SHP77 treated with DMSO at 0.1 percent for 48 hours (cell line): ENCODE measurements at regions not wholly inside any gene's neighbourhood (a gene's known extent, or its start where the extent isn't known, plus 50 kb on each side); places are given as distances from the start of the nearest gene placed in this dataset.

Source experiments
- DNase-seq: peaks from one replicate; lab custom pipeline; 2025; lab: John Stamatoyannopoulos, UW

- DNase-seq, result no peak
Measured at GRCh38 chr7:125664625-125665024, 735.0 kb upstream of the POT1 start.

- no peak for DNase-seq
Measured at GRCh38 chr7:125663961-125664360, 734.3 kb upstream of the POT1 start.

GRCh38 chr7:125661677-125662076 lies 732.1 kb upstream of the POT1 start:
- DNase-seq, result no peak

- DNase-seq, result no peak
Measured at GRCh38 chr7:125661006-125661405, 731.4 kb upstream of the POT1 start.

- no peak for DNase-seq
Measured at GRCh38 chr7:125654076-125654475, 724.5 kb upstream of the POT1 start.

GRCh38 chr7:125651823-125652528 lies 722.4 kb upstream of the POT1 start:
- no peak for DNase-seq

GRCh38 chr7:125648543-125648942 lies 718.9 kb upstream of the POT1 start:
- DNase-seq, result no peak

- DNase-seq, result no peak
Measured at GRCh38 chr7:125645770-125646169, 716.1 kb upstream of the POT1 start.

GRCh38 chr7:125644109-125644508 lies 714.5 kb upstream of the POT1 start:
- DNase-seq, result peak; percentile 10

- no peak for DNase-seq
Measured at GRCh38 chr7:125643302-125643701, 713.7 kb upstream of the POT1 start.

GRCh38 chr7:125641884-125642283 lies 712.3 kb upstream of the POT1 start:
- no peak for DNase-seq

GRCh38 chr7:125636320-125636962 lies 706.8 kb upstream of the POT1 start:
- no peak for DNase-seq

GRCh38 chr7:125618516-125618915 lies 688.9 kb upstream of the POT1 start:
- DNase-seq, result no peak

GRCh38 chr7:125611582-125611981 lies 682.0 kb upstream of the POT1 start:
- no peak for DNase-seq

GRCh38 chr7:125606671-125607070 lies 677.0 kb upstream of the POT1 start:
- DNase-seq, result no peak

- no peak for DNase-seq
Measured at GRCh38 chr7:125605241-125605640, 675.6 kb upstream of the POT1 start.

GRCh38 chr7:125602441-125602840 lies 672.8 kb upstream of the POT1 start:
- no peak for DNase-seq

- no peak for DNase-seq
Measured at GRCh38 chr7:125599387-125599786, 669.8 kb upstream of the POT1 start.

GRCh38 chr7:125592331-125592730 lies 662.7 kb upstream of the POT1 start:
- DNase-seq, result no peak

- no peak for DNase-seq
Measured at GRCh38 chr7:125573126-125573525, 643.5 kb upstream of the POT1 start.

- DNase-seq, result no peak
Measured at GRCh38 chr7:125572414-125572813, 642.8 kb upstream of the POT1 start.

GRCh38 chr7:125568799-125569198 lies 639.2 kb upstream of the POT1 start:
- no peak for DNase-seq

GRCh38 chr7:125567686-125568085 lies 638.1 kb upstream of the POT1 start:
- peak; percentile 74 for DNase-seq

GRCh38 chr7:125563964-125564529 lies 634.4 kb upstream of the POT1 start:
- DNase-seq, result peak; percentile 88
